HCT116 (cell line): ENCODE measurements at regions not wholly inside any gene's neighbourhood (a gene's known extent, or its start where the extent isn't known, plus 50 kb on each side); places are given as distances from the start of the nearest gene placed in this dataset.

Source experiments
- ATAC-seq: fragments of 200-7000 bp; cut with Tn5 transposase; 2 replicates; pipeline ENCODE4 v1.9.1; 2020; ENCODE audit warnings: mild to moderate bottlenecking, moderate library complexity
- BruUV-seq: library from RNA; stranded (reverse); fragments of 400-500 nt; replicated peaks from 2 replicates; lab custom pipeline; 2021; lab: Mats Ljungman, UMichigan
- CTCF ChIA-PET: fragments of 300-600 bp; sonication (Branson Sonifier 250); formaldehyde crosslinking; loops from one replicate; lab custom pipeline; 2021; ENCODE audit warnings: antibody characterized with exemption; lab: Charles Lee
- POLR2A ChIA-PET: fragments of 300-600, 350-600 bp; sonication (Branson Sonifier 250); formaldehyde crosslinking; loops from one replicate; lab custom pipeline; 2021; ENCODE audit warnings: antibody characterized with exemption; lab: Charles Lee
- RAD21 ChIA-PET, 2 experiments: fragments of 300-600 bp; sonication (Branson Sonifier 250); formaldehyde crosslinking; loops; one replicate each; lab custom pipeline; 2023; ENCODE audit warnings: low total read pairs in 2 of 2; ENCODE audit not compliant: uncharacterized antibody in 2 of 2, unreplicated experiment in 2 of 2, low non-redundant PET in 1 of 2; lab: Charles Lee
- DNase-seq: peaks from one replicate; pipeline ENCODE4 v3.0.0-alpha.2; 2010; ENCODE audit warnings: low read depth, low spot score
- H2AFZ ChIP-seq: fragments of 200-600 bp; shearing (Covaris generic), sonication (generic); 2 replicates; pipeline ENCODE4 v1.6.1; 2017; ENCODE audit warnings: low read depth, mixed run types, mixed read lengths, antibody characterized with exemption, low read length; ENCODE audit not compliant: poor library complexity, severe bottlenecking
- H3K27ac ChIP-seq: 2 replicates; pipeline ENCODE4 v1.5.1; 2012; ENCODE audit warnings: low read depth, low read length
- H3K27me3 ChIP-seq: fragments of 200-600 bp; sonication (generic); 2 replicates; pipeline ENCODE4 v1.6.1; 2016; ENCODE audit warnings: mixed run types, low read length, mixed read lengths; ENCODE audit not compliant: insufficient read depth
- H3K36me3 ChIP-seq, 2 experiments: fragments of 200-500 bp in 1 of 2; fragments of 200-600 bp in 1 of 2; sonication (Bioruptor generic) in 1 of 2; sonication (generic) in 1 of 2; 2 replicates each; pipeline versions ENCODE4 v1.5.1 to v1.6.1; 2014 to 2016; ENCODE audit warnings: low read length in 2 of 2, inconsistent platforms in 1 of 2, mixed read lengths in 1 of 2, mixed run types in 1 of 2; ENCODE audit not compliant: insufficient read depth in 2 of 2, control insufficient read depth in 1 of 2
- H3K4me1 ChIP-seq, 2 experiments: fragments of 200-600 bp in 1 of 2; sonication (generic) in 1 of 2; 2 replicates each; pipeline versions ENCODE4 v1.5.1 to v1.6.1; 2012 to 2017; ENCODE audit warnings: low read length in 2 of 2, inconsistent platforms in 1 of 2, mild to moderate bottlenecking in 1 of 2, mixed read lengths in 1 of 2, mixed run types in 1 of 2, moderate library complexity in 1 of 2; ENCODE audit not compliant: insufficient read depth in 2 of 2, control insufficient read depth in 1 of 2
- H3K4me2 ChIP-seq: fragments of 200-600 bp; sonication (generic); 2 replicates; pipeline ENCODE4 v1.6.1; 2017; ENCODE audit warnings: mixed run types, low read length, mixed read lengths
- H3K4me3 ChIP-seq, 2 experiments: fragments of 200-600 bp in 1 of 2; sonication (generic) in 1 of 2; replicated peaks in 1 of 2; 2 replicates each; pipeline ENCODE4 v1.5.1; 2011 to 2016; ENCODE audit warnings: low read length in 2 of 2, control low read depth in 1 of 2, low read depth in 1 of 2, mild to moderate bottlenecking in 1 of 2, mixed read lengths in 1 of 2, mixed run types in 1 of 2
- H3K79me2 ChIP-seq: fragments of 200-600 bp; sonication (generic); 2 replicates; pipeline ENCODE4 v1.6.1; 2017; ENCODE audit warnings: mild to moderate bottlenecking, mixed run types, low read length, moderate library complexity, mixed read lengths; ENCODE audit not compliant: insufficient read depth
- H3K9ac ChIP-seq: fragments of 200-600 bp; sonication (generic); 2 replicates; pipeline ENCODE4 v1.6.1; 2016; ENCODE audit warnings: low read length, mixed read lengths
- H3K9me2 ChIP-seq: fragments of 200-600 bp; sonication (generic), shearing (Covaris generic); 2 replicates; pipeline ENCODE4 v1.6.1; 2017; ENCODE audit warnings: mixed run types, mild to moderate bottlenecking, moderate library complexity; ENCODE audit not compliant: insufficient read depth
- H3K9me3 ChIP-seq, 2 experiments: fragments of 200-500 bp in 1 of 2; fragments of 200-600 bp in 1 of 2; sonication (Bioruptor generic) in 1 of 2; sonication (generic) in 1 of 2; 2 replicates each; pipeline ENCODE4 v1.6.1; 2014 to 2017; ENCODE audit warnings: low read length in 2 of 2, mixed read lengths in 2 of 2, inconsistent platforms in 1 of 2, low read depth in 1 of 2, mild to moderate bottlenecking in 1 of 2, mixed run types in 1 of 2, moderate library complexity in 1 of 2; ENCODE audit not compliant: control insufficient read depth in 1 of 2, insufficient read depth in 1 of 2
- H4K20me1 ChIP-seq: fragments of 200-600 bp; sonication (generic), shearing (Covaris generic); 2 replicates; pipeline ENCODE4 v1.6.1; 2017; ENCODE audit warnings: mixed run types, mild to moderate bottlenecking, moderate library complexity; ENCODE audit not compliant: insufficient read depth
- CBX3 ChIP-seq: IDR thresholded peaks from 2 replicates; pipeline ENCODE4 v1.6.1; 2012; ENCODE audit warnings: low read depth
- CEBPB ChIP-seq: IDR thresholded peaks from 2 replicates; pipeline ENCODE4 v1.6.1; 2012; ENCODE audit warnings: low read depth
- EGR1 ChIP-seq: IDR thresholded peaks from 2 replicates; pipeline ENCODE4 v1.6.1; 2012; ENCODE audit warnings: low read depth
- ELF1 ChIP-seq: IDR thresholded peaks from 2 replicates; pipeline ENCODE4 v1.6.1; 2012; ENCODE audit warnings: low read depth, borderline replicate concordance
- EZH2 ChIP-seq: fragments of 200-600 bp; sonication (generic); IDR thresholded peaks from 2 replicates; pipeline ENCODE4 v1.6.1; 2017; ENCODE audit warnings: antibody characterized with exemption, mixed run types
- EZH2phosphoT487 ChIP-seq: fragments of 200-600 bp; IDR thresholded peaks from 2 replicates; pipeline ENCODE4 v1.6.1; 2018; ENCODE audit warnings: antibody characterized with exemption, borderline replicate concordance
- FOSL1 ChIP-seq: IDR thresholded peaks from 2 replicates; pipeline ENCODE4 v1.6.1; 2012; ENCODE audit warnings: low read depth
- JUND ChIP-seq: IDR thresholded peaks from 2 replicates; pipeline ENCODE4 v1.6.1; 2012
- POLR2A ChIP-seq: IDR thresholded peaks from 2 replicates; pipeline ENCODE4 v1.7.0; 2011; ENCODE audit warnings: borderline replicate concordance; ENCODE audit not compliant: insufficient read depth, insufficient read length; ENCODE audit errors: extremely low read depth
- POLR2AphosphoS5 ChIP-seq: IDR thresholded peaks from 2 replicates; pipeline ENCODE4 v1.6.1; 2011; ENCODE audit warnings: mild to moderate bottlenecking, low read depth, low read length, moderate library complexity
- SRF ChIP-seq: IDR thresholded peaks from 2 replicates; pipeline ENCODE4 v1.6.1; 2012; ENCODE audit warnings: low read depth
- intact Hi-C: fragments of 100-400 bp; cut with micrococcal nuclease; formaldehyde crosslinking; loops from 2 replicates; pipeline ENCODE4 v1.10.0; 2022
- TF ChIP-seq, protein P1 (sequence below): IDR thresholded peaks from 2 replicates; pipeline ENCODE4 v1.6.1; 2012
- TF ChIP-seq, protein P2 (sequence below): IDR thresholded peaks from 2 replicates; pipeline ENCODE4 v1.6.1; 2012; ENCODE audit warnings: low read depth

- H3K9me3 ChIP-seq: no peaks in the 10 kb centered on the region
- H3K4me2 ChIP-seq: no peak overlapping the region
- no peaks in the 10 kb centered on the region for H3K4me1 ChIP-seq
- no peaks in the 10 kb centered on the region for H4K20me1 ChIP-seq
- DNase-seq (no peak), ATAC-seq (no peak)
- intact Hi-C loops: no loop called here
- H3K9ac ChIP-seq: no peak overlapping the region
- no peak overlapping the region for H2AFZ ChIP-seq
- ChIA-PET POLR2A (no interaction called here), RAD21 (no interaction called here), CTCF (no interaction called here)
- H3K9me2 ChIP-seq: no peaks in the 10 kb centered on the region
- BruUV-seq: no TSS peak
- no peaks in the 10 kb centered on the region for H3K36me3 ChIP-seq
- H3K79me2 ChIP-seq: no peaks in the 10 kb centered on the region
- TF ChIP-seq JUND (no peak), POLR2AphosphoS5 (no peak), EZH2phosphoT487 (no peak), EZH2 (no peak), SRF (no peak), POLR2A (no peak), EGR1 (no peak)
- TF ChIP-seq, protein P1, sequence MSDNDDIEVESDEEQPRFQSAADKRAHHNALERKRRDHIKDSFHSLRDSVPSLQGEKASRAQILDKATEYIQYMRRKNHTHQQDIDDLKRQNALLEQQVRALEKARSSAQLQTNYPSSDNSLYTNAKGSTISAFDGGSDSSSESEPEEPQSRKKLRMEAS: no peak
- no peak overlapping the region for H3K4me3 ChIP-seq
- no peaks in the 10 kb centered on the region for H3K27me3 ChIP-seq
- H3K27ac ChIP-seq: no peak overlapping the region
Measured at GRCh38 chr9:7433508-7434292, 365.9 kb downstream of the DMAC1 start.

DNA sequence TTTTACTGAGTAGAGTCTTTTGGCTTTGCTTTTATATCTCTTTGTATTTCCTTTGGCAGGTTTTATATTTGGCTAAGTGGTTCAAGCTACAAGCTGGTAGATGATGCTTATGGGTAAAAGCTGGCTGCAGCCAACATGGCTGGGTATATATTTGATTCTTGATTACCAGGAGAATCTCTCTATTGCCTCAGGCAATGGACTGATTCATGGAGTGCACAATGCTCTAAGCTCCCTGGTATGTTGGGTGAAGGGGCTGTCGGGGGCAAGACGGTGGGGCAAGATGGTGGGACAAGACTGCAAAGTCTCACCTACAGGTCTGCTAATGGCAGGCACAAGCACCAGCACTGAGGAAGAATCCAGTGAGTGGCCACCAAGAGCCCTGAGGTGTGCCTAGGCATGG, 366.6 kb downstream of the DMAC1 start:
- Histone ChIP-seq H3K79me2 (no peaks in the 10 kb centered on the region), H3K9me3 (no peaks in the 10 kb centered on the region), H3K27me3 (no peaks in the 10 kb centered on the region), H3K4me1 (no peaks in the 10 kb centered on the region), H3K9ac (no peak overlapping the region), H3K4me3 (no peak overlapping the region), H4K20me1 (no peaks in the 10 kb centered on the region), H3K4me2 (no peak overlapping the region), H3K27ac (no peak overlapping the region), H2AFZ (no peak overlapping the region), H3K36me3 (no peaks in the 10 kb centered on the region), H3K9me2 (no peaks in the 10 kb centered on the region)
- TF ChIP-seq FOSL1: no peak
- TF ChIP-seq JUND: no peak
- no peak for TF ChIP-seq EZH2
- no peak for TF ChIP-seq CBX3
- no peak for TF ChIP-seq SRF
- TF ChIP-seq, protein P2, sequence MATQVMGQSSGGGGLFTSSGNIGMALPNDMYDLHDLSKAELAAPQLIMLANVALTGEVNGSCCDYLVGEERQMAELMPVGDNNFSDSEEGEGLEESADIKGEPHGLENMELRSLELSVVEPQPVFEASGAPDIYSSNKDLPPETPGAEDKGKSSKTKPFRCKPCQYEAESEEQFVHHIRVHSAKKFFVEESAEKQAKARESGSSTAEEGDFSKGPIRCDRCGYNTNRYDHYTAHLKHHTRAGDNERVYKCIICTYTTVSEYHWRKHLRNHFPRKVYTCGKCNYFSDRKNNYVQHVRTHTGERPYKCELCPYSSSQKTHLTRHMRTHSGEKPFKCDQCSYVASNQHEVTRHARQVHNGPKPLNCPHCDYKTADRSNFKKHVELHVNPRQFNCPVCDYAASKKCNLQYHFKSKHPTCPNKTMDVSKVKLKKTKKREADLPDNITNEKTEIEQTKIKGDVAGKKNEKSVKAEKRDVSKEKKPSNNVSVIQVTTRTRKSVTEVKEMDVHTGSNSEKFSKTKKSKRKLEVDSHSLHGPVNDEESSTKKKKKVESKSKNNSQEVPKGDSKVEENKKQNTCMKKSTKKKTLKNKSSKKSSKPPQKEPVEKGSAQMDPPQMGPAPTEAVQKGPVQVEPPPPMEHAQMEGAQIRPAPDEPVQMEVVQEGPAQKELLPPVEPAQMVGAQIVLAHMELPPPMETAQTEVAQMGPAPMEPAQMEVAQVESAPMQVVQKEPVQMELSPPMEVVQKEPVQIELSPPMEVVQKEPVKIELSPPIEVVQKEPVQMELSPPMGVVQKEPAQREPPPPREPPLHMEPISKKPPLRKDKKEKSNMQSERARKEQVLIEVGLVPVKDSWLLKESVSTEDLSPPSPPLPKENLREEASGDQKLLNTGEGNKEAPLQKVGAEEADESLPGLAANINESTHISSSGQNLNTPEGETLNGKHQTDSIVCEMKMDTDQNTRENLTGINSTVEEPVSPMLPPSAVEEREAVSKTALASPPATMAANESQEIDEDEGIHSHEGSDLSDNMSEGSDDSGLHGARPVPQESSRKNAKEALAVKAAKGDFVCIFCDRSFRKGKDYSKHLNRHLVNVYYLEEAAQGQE: no peak
- no peak for TF ChIP-seq CEBPB
- TF ChIP-seq ELF1: no peak
- TF ChIP-seq EGR1: no peak
- no peak for TF ChIP-seq EZH2phosphoT487
- TF ChIP-seq POLR2A: no peak
- no peak for TF ChIP-seq POLR2AphosphoS5
- TF ChIP-seq, protein P1: no peak
- DNase-seq (no peak), ATAC-seq (no peak)
- RAD21 ChIA-PET: no interaction called here
- CTCF ChIA-PET: no interaction called here
- BruUV-seq: no TSS peak
- POLR2A ChIA-PET: no interaction called here
- intact Hi-C loops: no loop called here
